H9 (cell line): ENCODE measurements at regions not wholly inside any gene's neighbourhood (a gene's known extent, or its start where the extent isn't known, plus 50 kb on each side); places are given as distances from the start of the nearest gene placed in this dataset.

Experiments used
- DNase-seq: peaks from one replicate; pipeline ENCODE4 v3.0.0-alpha.2; 2017
- H2AFZ ChIP-seq: one replicate; pipeline ENCODE4 v1.6.1; 2013; ENCODE audit warnings: mild to moderate bottlenecking, low read length, control low read depth, moderate library complexity
- H2AK5ac ChIP-seq: 2 replicates; pipeline ENCODE4 v1.6.1; 2013; ENCODE audit warnings: low read length, control low read depth, mixed read lengths; ENCODE audit not compliant: insufficient read length
- H2BK120ac ChIP-seq: one replicate; pipeline ENCODE4 v1.6.1; 2013; ENCODE audit warnings: low read depth, mild to moderate bottlenecking, low read length, control low read depth, inconsistent platforms; ENCODE audit not compliant: poor library complexity, severe bottlenecking
- H2BK12ac ChIP-seq: 2 replicates; pipeline ENCODE4 v1.6.1; 2013; ENCODE audit warnings: low read length, control low read depth, mixed read lengths, low read depth; ENCODE audit not compliant: insufficient read length
- H2BK15ac ChIP-seq: 2 replicates; pipeline ENCODE4 v1.6.1; 2013; ENCODE audit warnings: low read depth, low read length, control low read depth
- H2BK20ac ChIP-seq: one replicate; pipeline ENCODE4 v1.6.1; 2013; ENCODE audit warnings: low read depth, mild to moderate bottlenecking, low read length, control low read depth, inconsistent platforms; ENCODE audit not compliant: poor library complexity, severe bottlenecking
- H2BK5ac ChIP-seq: 2 replicates; pipeline ENCODE4 v1.6.1; 2013; ENCODE audit warnings: low read length, control low read depth, mixed read lengths; ENCODE audit not compliant: insufficient read length
- H3K14ac ChIP-seq: 2 replicates; pipeline ENCODE4 v1.6.1; 2013; ENCODE audit warnings: low read length, control low read depth; ENCODE audit not compliant: insufficient read depth
- H3K18ac ChIP-seq: 2 replicates; pipeline ENCODE4 v1.6.1; 2013; ENCODE audit warnings: low read depth, mild to moderate bottlenecking, mixed read lengths, low read length, control low read depth; ENCODE audit not compliant: insufficient read length
- H3K23ac ChIP-seq: 2 replicates; pipeline ENCODE4 v1.6.1; 2013; ENCODE audit warnings: low read length, control low read depth, mixed read lengths, low read depth; ENCODE audit not compliant: insufficient read length
- H3K23me2 ChIP-seq: 2 replicates; pipeline ENCODE4 v1.6.1; 2013; ENCODE audit warnings: low read depth, mild to moderate bottlenecking, mixed read lengths, low read length, control low read depth; ENCODE audit not compliant: insufficient read length, poor library complexity, severe bottlenecking
- H3K27ac ChIP-seq: 2 replicates; pipeline ENCODE4 v1.5.1; 2013; ENCODE audit warnings: low read length, control low read depth, mixed read lengths, low read depth; ENCODE audit not compliant: insufficient read length
- H3K27me3 ChIP-seq: 2 replicates; pipeline ENCODE4 v1.6.1; 2013; ENCODE audit warnings: low read length, control low read depth, inconsistent platforms; ENCODE audit not compliant: insufficient read depth
- H3K4ac ChIP-seq: 2 replicates; pipeline ENCODE4 v1.6.1; 2013; ENCODE audit warnings: low read depth, mild to moderate bottlenecking, control low read depth, inconsistent platforms, low read length, moderate library complexity
- H3K4me1 ChIP-seq: 2 replicates; pipeline ENCODE4 v1.6.1; 2013; ENCODE audit warnings: low read length, control low read depth, inconsistent platforms; ENCODE audit not compliant: insufficient read depth
- H3K4me2 ChIP-seq: 2 replicates; pipeline ENCODE4 v1.6.1; 2013; ENCODE audit warnings: low read length, control low read depth, mixed read lengths; ENCODE audit not compliant: insufficient read length, insufficient read depth
- H3K56ac ChIP-seq: 2 replicates; pipeline ENCODE4 v1.6.1; 2013; ENCODE audit warnings: low read depth, mild to moderate bottlenecking, mixed read lengths, low read length, control low read depth; ENCODE audit not compliant: insufficient read length
- H3K79me1 ChIP-seq: 2 replicates; pipeline ENCODE4 v1.6.1; 2013; ENCODE audit warnings: low read depth, mild to moderate bottlenecking, moderate library complexity, low read length, control low read depth, inconsistent platforms; ENCODE audit not compliant: insufficient read depth, poor library complexity, severe bottlenecking
- H3K79me2 ChIP-seq: 2 replicates; pipeline ENCODE4 v1.6.1; 2013; ENCODE audit warnings: low read length, control low read depth, inconsistent platforms; ENCODE audit not compliant: insufficient read depth
- H3K9ac ChIP-seq: 2 replicates; pipeline ENCODE4 v1.6.1; 2013; ENCODE audit warnings: low read length, control low read depth, mixed read lengths; ENCODE audit not compliant: insufficient read length; ENCODE audit errors: extremely low read depth
- H3K9me3 ChIP-seq: one replicate; pipeline ENCODE4 v1.6.1; 2013; ENCODE audit warnings: low read depth, low read length, inconsistent platforms; ENCODE audit not compliant: control insufficient read depth
- H3T11ph ChIP-seq: one replicate; pipeline ENCODE4 v1.6.1; 2013; ENCODE audit warnings: mild to moderate bottlenecking, low read length, control low read depth, inconsistent platforms
- H4K20me1 ChIP-seq: one replicate; pipeline ENCODE4 v1.6.1; 2013; ENCODE audit not compliant: control insufficient read depth, insufficient read length, insufficient read depth
- H4K5ac ChIP-seq: 2 replicates; pipeline ENCODE4 v1.6.1; 2013; ENCODE audit warnings: low read depth, mild to moderate bottlenecking, mixed read lengths, low read length, control low read depth; ENCODE audit not compliant: insufficient read length
- H4K8ac ChIP-seq: replicated peaks from 2 replicates; pipeline ENCODE4 v1.6.1; 2013; ENCODE audit warnings: low read length, control low read depth, mixed read lengths, low read depth; ENCODE audit not compliant: insufficient read length
- H4K91ac ChIP-seq: 2 replicates; pipeline ENCODE4 v1.6.1; 2013; ENCODE audit warnings: low read depth, mild to moderate bottlenecking, moderate library complexity, mixed read lengths, low read length, control low read depth; ENCODE audit not compliant: insufficient read length
- H3K27ac Mint-ChIP-seq, 3 experiments: 2 replicates in 2 of 3; 3 replicates in 1 of 3; pipeline ENCODE4 v1.8.0; 2020 to 2021; ENCODE audit warnings: mixed read lengths in 3 of 3, mild to moderate bottlenecking in 1 of 3, moderate library complexity in 1 of 3
- H3K27me3 Mint-ChIP-seq: 2 replicates; pipeline ENCODE4 v1.8.0; 2021; ENCODE audit warnings: low read depth, mild to moderate bottlenecking, moderate library complexity, mixed read lengths
- H3K36me3 Mint-ChIP-seq, 3 experiments: 2 replicates in 2 of 3; 3 replicates in 1 of 3; pipeline ENCODE4 v1.8.0; 2020 to 2021; ENCODE audit warnings: low read depth in 3 of 3, mixed read lengths in 3 of 3; ENCODE audit not compliant: insufficient read depth in 1 of 3
- H3K4me1 Mint-ChIP-seq, 2 experiments: 2 replicates each; pipeline ENCODE4 v1.8.0; 2020; ENCODE audit warnings: mixed read lengths in 2 of 2
- H3K4me3 Mint-ChIP-seq, 2 experiments: 2 replicates in 1 of 2; 3 replicates in 1 of 2; pipeline ENCODE4 v1.8.0; 2020 to 2021; ENCODE audit warnings: mild to moderate bottlenecking in 2 of 2, mixed read lengths in 2 of 2, moderate library complexity in 1 of 2
- H3K9me3 Mint-ChIP-seq, 2 experiments: 2 replicates in 1 of 2; 3 replicates in 1 of 2; pipeline ENCODE4 v1.8.0; 2020; ENCODE audit warnings: mild to moderate bottlenecking in 2 of 2, mixed read lengths in 2 of 2, moderate library complexity in 1 of 2
- WGBS: extraction: QIAGEN DNeasy Blood & Tissue Kit; methylation state at CpG from one replicate; pipeline ENCODE4 v1.1.7; 2013; ENCODE audit warnings: missing lambda C conversion rate, low lambda C conversion rate, mixed read lengths; ENCODE audit not compliant: insufficient read length; ENCODE audit errors: extremely low coverage; 5-methylcytosine and 5-hydroxymethylcytosine counted together
- TF ChIP-seq, protein P1 (sequence below): fragments of 200-600 bp; sonication (generic); conservative IDR thresholded peaks from 3 replicates; pipeline ENCODE4 v1.8.0; 2021; ENCODE audit warnings: antibody characterized with exemption, mild to moderate bottlenecking

DNA sequence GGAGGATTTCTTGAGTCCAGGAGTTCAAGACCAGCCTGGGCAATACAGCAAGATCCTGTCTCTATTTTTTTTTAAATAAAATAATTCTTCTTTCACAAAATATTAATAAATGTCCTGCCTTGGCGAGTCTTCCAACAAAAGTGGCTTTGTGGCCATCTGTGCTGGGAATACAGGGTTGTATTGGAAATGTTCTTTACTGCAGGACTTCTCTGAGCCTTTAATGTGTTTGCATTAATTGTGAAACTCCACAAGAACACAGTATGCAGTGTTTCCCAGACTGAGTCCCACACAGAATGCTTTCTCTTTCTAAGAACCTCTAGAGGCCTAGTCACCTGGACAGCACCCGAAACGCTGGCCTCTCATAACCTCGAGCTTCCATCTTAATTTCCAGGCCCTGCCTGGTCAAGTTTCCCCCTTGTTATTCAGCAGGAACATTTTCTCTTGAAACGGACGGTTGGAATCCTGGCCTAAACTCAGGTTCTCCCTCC lies 85.4 kb upstream of the ARRDC4 start:
- whole genome bisulfite sequencing = no CpG with 5 or more reads among the region's 6 CpGs
- Histone ChIP-seq H2AFZ (no peak overlapping the region), H4K20me1 (no peaks in the 10 kb centered on the region), H4K91ac (no peak overlapping the region), H3K9me3 (no peaks in the 10 kb centered on the region), H3K4me1 (no peaks in the 10 kb centered on the region), H2BK12ac (no peak overlapping the region), H4K5ac (no peak overlapping the region), H2BK5ac (no peak overlapping the region), H3T11ph (no peak overlapping the region), H2BK15ac (no peak overlapping the region), H3K4ac (no peak overlapping the region), H3K18ac (no peak overlapping the region), H2BK20ac (no peak overlapping the region), H3K23me2 (no peaks in the 10 kb centered on the region), H2BK120ac (no peak overlapping the region), H3K23ac (no peak overlapping the region), H3K79me1 (no peaks in the 10 kb centered on the region), H3K4me2 (no peak overlapping the region), H3K56ac (no peak overlapping the region), H3K27me3 (no peaks in the 10 kb centered on the region), H3K9ac (no peak overlapping the region), H3K14ac (no peak overlapping the region), H4K8ac (no peak overlapping the region), H2AK5ac (no peak overlapping the region), H3K27ac (no peak overlapping the region), H3K79me2 (no peaks in the 10 kb centered on the region)
- no peaks in the 10 kb centered on the region; the same call in 1 of the 2 replicates for H3K27me3 Mint-ChIP-seq
- no peak for DNase-seq
- H3K27ac Mint-ChIP-seq = no peak overlapping the region
- H3K4me1 Mint-ChIP-seq = no peaks in the 10 kb centered on the region
- peaks cover 8 to 10% of the 10 kb centered on the region in 2 experiments; a peak in 4 of 5 replicates for H3K9me3 Mint-ChIP-seq
- TF ChIP-seq, protein P1, sequence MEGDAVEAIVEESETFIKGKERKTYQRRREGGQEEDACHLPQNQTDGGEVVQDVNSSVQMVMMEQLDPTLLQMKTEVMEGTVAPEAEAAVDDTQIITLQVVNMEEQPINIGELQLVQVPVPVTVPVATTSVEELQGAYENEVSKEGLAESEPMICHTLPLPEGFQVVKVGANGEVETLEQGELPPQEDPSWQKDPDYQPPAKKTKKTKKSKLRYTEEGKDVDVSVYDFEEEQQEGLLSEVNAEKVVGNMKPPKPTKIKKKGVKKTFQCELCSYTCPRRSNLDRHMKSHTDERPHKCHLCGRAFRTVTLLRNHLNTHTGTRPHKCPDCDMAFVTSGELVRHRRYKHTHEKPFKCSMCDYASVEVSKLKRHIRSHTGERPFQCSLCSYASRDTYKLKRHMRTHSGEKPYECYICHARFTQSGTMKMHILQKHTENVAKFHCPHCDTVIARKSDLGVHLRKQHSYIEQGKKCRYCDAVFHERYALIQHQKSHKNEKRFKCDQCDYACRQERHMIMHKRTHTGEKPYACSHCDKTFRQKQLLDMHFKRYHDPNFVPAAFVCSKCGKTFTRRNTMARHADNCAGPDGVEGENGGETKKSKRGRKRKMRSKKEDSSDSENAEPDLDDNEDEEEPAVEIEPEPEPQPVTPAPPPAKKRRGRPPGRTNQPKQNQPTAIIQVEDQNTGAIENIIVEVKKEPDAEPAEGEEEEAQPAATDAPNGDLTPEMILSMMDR = no peak
- H3K4me3 Mint-ChIP-seq = no peak overlapping the region
- peaks cover 0 to 6% (median 2%) of the 10 kb centered on the region in 3 experiments; a peak in 3 of 7 replicates for H3K36me3 Mint-ChIP-seq
